CD4-positive, alpha-beta T cell (primary cell): ENCODE measurements at regions not wholly inside any gene's neighbourhood (a gene's known extent, or its start where the extent isn't known, plus 50 kb on each side); places are given as distances from the start of the nearest gene placed in this dataset.
A peak's percentile ranks its signal among the peaks of the same experiment; 100 is the strongest.

Experiments
- ATAC-seq: fragments of 200-7000 bp; cut with Tn5 transposase; one replicate; pipeline ENCODE4 v1.10.0; 2022; ENCODE audit warnings: mild to moderate bottlenecking; ENCODE audit not compliant: poor library complexity
- CTCF ChIA-PET: fragments of 350-600 bp; sonication (Branson Sonifier 250); formaldehyde crosslinking; loops from one replicate; lab custom pipeline; 2021; ENCODE audit warnings: antibody characterized with exemption, inconsistent platforms; lab: Charles Lee
- POLR2A ChIA-PET: fragments of 350-600 bp; sonication (Branson Sonifier 250); formaldehyde crosslinking; loops from one replicate; lab custom pipeline; 2021; ENCODE audit warnings: antibody characterized with exemption, inconsistent platforms; lab: Charles Lee
- DNase-seq, 14 experiments: peaks; one replicate each; pipeline ENCODE4 v3.0.0-alpha.2; 2013 to 2020; ENCODE audit warnings: mixed read lengths in 2 of 14
- H3K27ac ChIP-seq, 2 donors: one replicate each; pipeline versions ENCODE4 v1.5.1 to v1.7.0; 2013; ENCODE audit warnings: low read length in 2 of 2, low read depth in 1 of 2, mild to moderate bottlenecking in 1 of 2
- H3K27me3 ChIP-seq, 2 experiments: 1 replicate in 1 of 2; 2 replicates in 1 of 2; pipeline versions ENCODE4 v1.6.1 to v1.7.0; 2013; ENCODE audit warnings: low read length in 2 of 2, control low read depth in 1 of 2, mild to moderate bottlenecking in 1 of 2, moderate library complexity in 1 of 2; ENCODE audit not compliant: insufficient read depth in 2 of 2, control insufficient read depth in 1 of 2
- H3K36me3 ChIP-seq: one replicate; pipeline ENCODE4 v1.6.1; 2013; ENCODE audit warnings: low read length, control low read depth; ENCODE audit not compliant: insufficient read depth
- H3K4me1 ChIP-seq: one replicate; pipeline ENCODE4 v1.6.1; 2013; ENCODE audit warnings: low read length, control low read depth; ENCODE audit not compliant: insufficient read depth
- H3K4me3 ChIP-seq: one replicate; pipeline ENCODE4 v1.5.1; 2013; ENCODE audit warnings: mild to moderate bottlenecking, low read length, moderate library complexity
- H3K9me3 ChIP-seq, 2 experiments: 1 replicate in 1 of 2; 2 replicates in 1 of 2; pipeline versions ENCODE4 v1.6.1 to v1.7.0; 2013; ENCODE audit warnings: low read length in 2 of 2, mild to moderate bottlenecking in 2 of 2, control low read depth in 1 of 2, moderate library complexity in 1 of 2; ENCODE audit not compliant: control insufficient read depth in 1 of 2, insufficient read depth in 1 of 2
- H3K27ac Mint-ChIP-seq: one replicate; pipeline ENCODE4 v1.8.0; 2020; ENCODE audit warnings: mixed read lengths
- H3K27me3 Mint-ChIP-seq: one replicate; pipeline ENCODE4 v1.8.0; 2021; ENCODE audit warnings: mixed read lengths
- H3K36me3 Mint-ChIP-seq: one replicate; pipeline ENCODE4 v1.8.0; 2021; ENCODE audit warnings: low read depth, mixed read lengths
- H3K4me1 Mint-ChIP-seq: one replicate; pipeline ENCODE4 v1.8.0; 2021; ENCODE audit warnings: low read depth, mixed read lengths
- H3K4me3 Mint-ChIP-seq: one replicate; pipeline ENCODE4 v1.8.0; 2020; ENCODE audit warnings: mild to moderate bottlenecking, mixed read lengths
- H3K9me3 Mint-ChIP-seq: one replicate; pipeline ENCODE4 v1.8.0; 2020; ENCODE audit warnings: mixed read lengths
- CTCF ChIP-seq: fragments of 200-600 bp; IDR thresholded peaks from one replicate; pipeline ENCODE4 v1.8.0; 2022; ENCODE audit warnings: antibody characterized with exemption, mild to moderate bottlenecking
- intact Hi-C, 2 experiments: fragments of 100-400 bp; cut with DNase I in 1 of 2; cut with micrococcal nuclease in 1 of 2; formaldehyde crosslinking; loops; one replicate each; pipeline versions ENCODE4 v1.15.1 to v1.9.0; 2023 to 2025; cut with DNase I, micrococcal nuclease

DNA sequence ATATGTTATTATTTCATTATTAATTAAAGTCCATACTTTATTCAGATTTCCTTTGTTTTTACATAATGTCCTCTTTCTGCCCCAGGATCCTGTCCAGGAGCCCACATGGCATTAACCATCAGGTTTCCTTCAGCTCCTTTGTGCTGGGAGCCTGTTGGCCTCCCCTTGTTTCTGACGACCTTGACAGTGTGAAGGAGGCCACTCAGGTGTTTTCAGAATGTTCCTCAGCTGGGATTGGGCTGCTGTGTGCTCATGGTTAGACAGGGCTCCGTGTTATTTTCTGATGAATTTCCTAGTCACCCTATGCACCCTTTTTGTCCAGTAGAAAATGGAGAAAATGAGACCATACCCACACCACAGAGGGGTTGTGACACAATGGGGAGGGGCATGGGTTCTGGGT is 281.0 kb upstream of the FOXF1 start:
- ATAC-seq (no peak), DNase-seq (no peak)
- Mint-ChIP-seq H3K4me3 (no peak overlapping the region), H3K4me1 (no peaks in the 10 kb centered on the region), H3K36me3 (no peaks in the 10 kb centered on the region), H3K9me3 (no peaks in the 10 kb centered on the region), H3K27ac (no peak overlapping the region), H3K27me3 (peaks cover 30% of the 10 kb centered on the region)
- Histone ChIP-seq H3K27me3 (peaks cover 6 to 9% of the 10 kb centered on the region in 2 experiments), H3K27ac (no peak overlapping the region), H3K4me3 (no peak overlapping the region), H3K4me1 (no peaks in the 10 kb centered on the region), H3K9me3 (peaks cover 0 to 18% of the 10 kb centered on the region in 2 experiments), H3K36me3 (no peaks in the 10 kb centered on the region)
- POLR2A ChIA-PET = no interaction called here
- intact Hi-C loops = no loop called here
- no peak for TF ChIP-seq CTCF
- CTCF ChIA-PET = no interaction called here

- Histone ChIP-seq H3K27ac (no peak overlapping the region), H3K27me3 (peaks cover 0 to 7% of the 10 kb centered on the region in 2 experiments), H3K36me3 (no peaks in the 10 kb centered on the region), H3K4me3 (no peak overlapping the region), H3K9me3 (peaks cover 0 to 18% of the 10 kb centered on the region in 2 experiments), H3K4me1 (no peaks in the 10 kb centered on the region)
- TF ChIP-seq CTCF = no peak
- intact Hi-C loops = no loop called here
- H3K4me3 Mint-ChIP-seq = no peak overlapping the region
- ChIA-PET CTCF (no interaction called here), POLR2A (no interaction called here)
- no peaks in the 10 kb centered on the region for H3K9me3 Mint-ChIP-seq
- ATAC-seq (no peak), DNase-seq (peak in 1 of 14 experiments; percentile 21)
- H3K4me1 Mint-ChIP-seq = no peaks in the 10 kb centered on the region
- H3K27ac Mint-ChIP-seq = no peak overlapping the region
- H3K27me3 Mint-ChIP-seq = peaks cover 30% of the 10 kb centered on the region
- no peaks in the 10 kb centered on the region for H3K36me3 Mint-ChIP-seq
Observed at GRCh38 chr16:86229866-86230656, 280.3 kb upstream of the FOXF1 start.

- ChIA-PET POLR2A (no interaction called here), CTCF (no interaction called here)
- no peak overlapping the region for H3K4me3 Mint-ChIP-seq
- no peak for DNase-seq
- H3K27me3 ChIP-seq = peaks cover 0 to 6% of the 10 kb centered on the region in 2 experiments
- intact Hi-C loops = no loop called here
- ATAC-seq = no peak
- H3K27ac ChIP-seq = no peak overlapping the region
- H3K9me3 Mint-ChIP-seq = no peaks in the 10 kb centered on the region
- H3K27me3 Mint-ChIP-seq = peaks cover 30% of the 10 kb centered on the region
- H3K36me3 ChIP-seq = no peaks in the 10 kb centered on the region
- no peaks in the 10 kb centered on the region for H3K36me3 Mint-ChIP-seq
- H3K27ac Mint-ChIP-seq = no peak overlapping the region
- H3K4me3 ChIP-seq = no peak overlapping the region
- H3K4me1 ChIP-seq = no peaks in the 10 kb centered on the region
- no peak for TF ChIP-seq CTCF
- no peaks in the 10 kb centered on the region for H3K4me1 Mint-ChIP-seq
- peaks cover 0 to 18% of the 10 kb centered on the region in 2 experiments for H3K9me3 ChIP-seq
Observed at GRCh38 chr16:86231321-86231995, 278.9 kb upstream of the FOXF1 start.
